H1 (cell line): ENCODE measurements at regions not wholly inside any gene's neighbourhood (a gene's known extent, or its start where the extent isn't known, plus 50 kb on each side); places are given as distances from the start of the nearest gene placed in this dataset.

Source experiments
- CTCF ChIA-PET: fragments of 300-600 bp; sonication (Branson Sonifier 250); formaldehyde crosslinking; loops from one replicate; lab custom pipeline; 2021; ENCODE audit not compliant: partially characterized antibody; lab: Charles Lee
- POLR2A ChIA-PET: fragments of 300-600 bp; sonication (Branson Sonifier 250); formaldehyde crosslinking; loops from one replicate; lab custom pipeline; 2021; ENCODE audit warnings: inconsistent platforms; ENCODE audit not compliant: partially characterized antibody; lab: Charles Lee
- DNase-seq, 2 experiments: peaks; one replicate each; pipeline versions ENCODE4 v3.0.0 to v3.0.0-alpha.2; 2010 to 2022; ENCODE audit warnings: low spot score in 2 of 2, low read depth in 1 of 2, mixed read lengths in 1 of 2
- FAIRE-seq: peaks from 2 replicates; lab custom pipeline; 2011; peaks lifted over from hg19 to GRCh38; lab: Jason Lieb, UNC
- H2AFZ ChIP-seq: 2 replicates; pipeline ENCODE4 v1.8.1; 2012; ENCODE audit warnings: low read length, inconsistent platforms
- H2AK5ac ChIP-seq: 2 replicates; pipeline ENCODE4 v1.6.1; 2013; ENCODE audit warnings: low read depth, low read length
- H2BK120ac ChIP-seq: replicated peaks from 2 replicates; pipeline ENCODE3; 2013; ENCODE audit warnings: low read depth, low read length, inconsistent platforms
- H2BK12ac ChIP-seq: 2 replicates; pipeline ENCODE4 v1.6.1; 2013; ENCODE audit warnings: low read depth, low read length
- H2BK15ac ChIP-seq: 2 replicates; pipeline ENCODE4 v1.6.1; 2013; ENCODE audit warnings: low read length
- H2BK20ac ChIP-seq: 2 replicates; pipeline ENCODE4 v1.6.1; 2013; ENCODE audit warnings: low read length
- H2BK5ac ChIP-seq: 2 replicates; pipeline ENCODE4 v1.6.1; 2013; ENCODE audit warnings: low read depth, low read length
- H3K14ac ChIP-seq: 2 replicates; pipeline ENCODE4 v1.6.1; 2013; ENCODE audit warnings: inconsistent platforms; ENCODE audit not compliant: insufficient read length
- H3K18ac ChIP-seq: 2 replicates; pipeline ENCODE4 v1.6.1; 2013; ENCODE audit warnings: low read length; ENCODE audit errors: extremely low read depth
- H3K23ac ChIP-seq: 2 replicates; pipeline ENCODE4 v1.6.1; 2013; ENCODE audit warnings: inconsistent platforms; ENCODE audit not compliant: insufficient read length
- H3K23me2 ChIP-seq: 2 replicates; pipeline ENCODE4 v1.6.1; 2013; ENCODE audit warnings: low read depth, low read length
- H3K27ac ChIP-seq: 2 replicates; pipeline ENCODE4 v1.6.1; 2011; ENCODE audit warnings: low read depth, low read length, inconsistent platforms
- H3K27me3 ChIP-seq, 4 experiments: replicated peaks in 1 of 4; 1 replicate in 1 of 4; 2 replicates in 3 of 4; pipeline versions ENCODE4 v1.6.1 to v1.8.1; 2011 to 2013; ENCODE audit warnings: low read length in 3 of 4, mild to moderate bottlenecking in 3 of 4, inconsistent platforms in 2 of 4, mixed read lengths in 2 of 4, moderate library complexity in 1 of 4; ENCODE audit not compliant: control insufficient read depth in 3 of 4, insufficient read depth in 3 of 4; ENCODE audit errors: extremely low read depth in 1 of 4
- H3K36me3 ChIP-seq, 4 experiments: 2 replicates each; pipeline versions ENCODE4 v1.6.1 to v1.8.1; 2011 to 2013; ENCODE audit warnings: mild to moderate bottlenecking in 4 of 4, low read length in 3 of 4, moderate library complexity in 2 of 4, control low read depth in 1 of 4, inconsistent platforms in 1 of 4; ENCODE audit not compliant: insufficient read depth in 4 of 4, control insufficient read depth in 2 of 4
- H3K4ac ChIP-seq: replicated peaks from 2 replicates; pipeline ENCODE3; 2013; ENCODE audit warnings: low read length, low read depth, mixed read lengths, inconsistent platforms; ENCODE audit not compliant: insufficient read length
- H3K4me1 ChIP-seq, 4 experiments: replicated peaks in 1 of 4; 1 replicate in 1 of 4; 2 replicates in 3 of 4; pipeline versions ENCODE4 v1.6.1 to v1.8.1; 2011 to 2013; ENCODE audit warnings: low read length in 3 of 4, inconsistent platforms in 2 of 4, mixed read lengths in 1 of 4; ENCODE audit not compliant: insufficient read depth in 4 of 4, control insufficient read depth in 3 of 4
- H3K4me2 ChIP-seq, 2 experiments: 2 replicates each; pipeline versions ENCODE4 v1.6.1 to v1.8.1; 2011 to 2013; ENCODE audit warnings: low read depth in 2 of 2, low read length in 2 of 2, control low read depth in 1 of 2, inconsistent platforms in 1 of 2, mild to moderate bottlenecking in 1 of 2; ENCODE audit not compliant: insufficient read depth in 1 of 2
- H3K4me3 ChIP-seq, 4 experiments: fragments of 200-600, 300-600 bp in 1 of 4; sonication (generic), shearing (Covaris generic), sonication (Bioruptor Twin) in 1 of 4; 2 replicates each; pipeline versions ENCODE4 v1.5.1 to v1.8.1; 2011 to 2016; ENCODE audit warnings: low read length in 4 of 4, low read depth in 3 of 4, control low read depth in 2 of 4, inconsistent platforms in 2 of 4, mild to moderate bottlenecking in 2 of 4, mixed read lengths in 1 of 4, moderate library complexity in 1 of 4; ENCODE audit not compliant: insufficient read depth in 2 of 4; ENCODE audit errors: extremely low read depth in 1 of 4
- H3K56ac ChIP-seq: replicated peaks from 2 replicates; pipeline ENCODE3; 2013; ENCODE audit warnings: low read depth, mild to moderate bottlenecking, mixed read lengths, low read length, inconsistent platforms; ENCODE audit not compliant: insufficient read length
- H3K79me1 ChIP-seq: 2 replicates; pipeline ENCODE4 v1.6.1; 2013; ENCODE audit warnings: low read depth, low read length, control low read depth
- H3K79me2 ChIP-seq, 2 experiments: 2 replicates each; pipeline versions ENCODE4 v1.6.1 to v1.8.1; 2012 to 2013; ENCODE audit warnings: low read length in 2 of 2, mild to moderate bottlenecking in 2 of 2, inconsistent platforms in 1 of 2; ENCODE audit not compliant: insufficient read depth in 2 of 2, control insufficient read depth in 1 of 2
- H3K9ac ChIP-seq, 4 experiments: replicated peaks in 1 of 4; 1 replicate in 1 of 4; 2 replicates in 3 of 4; pipeline versions ENCODE4 v1.6.1 to v1.8.1; 2011 to 2013; ENCODE audit warnings: low read depth in 3 of 4, low read length in 3 of 4, control low read depth in 2 of 4, mild to moderate bottlenecking in 2 of 4, moderate library complexity in 2 of 4, inconsistent platforms in 1 of 4; ENCODE audit errors: extremely low read depth in 1 of 4
- H3K9me3 ChIP-seq, 2 experiments: 2 replicates each; pipeline versions ENCODE4 v1.6.1 to v1.8.1; 2012 to 2013; ENCODE audit warnings: mild to moderate bottlenecking in 2 of 2, moderate library complexity in 2 of 2, control low read depth in 1 of 2, inconsistent platforms in 1 of 2, low read depth in 1 of 2, low read length in 1 of 2, mixed read lengths in 1 of 2; ENCODE audit not compliant: insufficient read depth in 2 of 2
- H4K20me1 ChIP-seq, 2 experiments: replicated peaks in 1 of 2; 2 replicates each; pipeline versions ENCODE3 to v1.8.1; 2011 to 2013; ENCODE audit warnings: inconsistent platforms in 2 of 2, low read length in 2 of 2, mild to moderate bottlenecking in 1 of 2; ENCODE audit not compliant: insufficient read depth in 2 of 2, control insufficient read depth in 1 of 2
- H4K5ac ChIP-seq: 2 replicates; pipeline ENCODE4 v1.6.1; 2013; ENCODE audit warnings: low read length, low read depth, mixed read lengths, inconsistent platforms; ENCODE audit not compliant: insufficient read length
- H4K8ac ChIP-seq: 2 replicates; pipeline ENCODE4 v1.8.0; 2013; ENCODE audit warnings: mild to moderate bottlenecking, moderate library complexity, low read length, inconsistent platforms; ENCODE audit not compliant: insufficient read depth; ENCODE audit errors: extremely low read depth
- H4K91ac ChIP-seq: replicated peaks from 2 replicates; pipeline ENCODE3; 2013; ENCODE audit warnings: low read length, mixed read lengths, inconsistent platforms; ENCODE audit not compliant: insufficient read length
- ASH2L ChIP-seq: fragments of 200-600, 300-600 bp; sonication (generic); IDR thresholded peaks from one replicate; pipeline ENCODE4 v1.7.1; 2017; ENCODE audit warnings: low read length
- BACH1 ChIP-seq: IDR thresholded peaks from 2 replicates; pipeline ENCODE4 v1.6.1; 2012; ENCODE audit warnings: low read length, improper control_type of control experiment
- CBX5 ChIP-seq: fragments of 300-800, 300-1000 bp; sonication (generic); IDR thresholded peaks from 2 replicates; pipeline ENCODE4 v1.7.1; 2016; ENCODE audit warnings: antibody characterized with exemption, low read length, low read depth
- CEBPB ChIP-seq: IDR thresholded peaks from 2 replicates; pipeline ENCODE4 v1.6.1; 2012; ENCODE audit warnings: low read depth, low read length
- EZH2 ChIP-seq: fragments of 200-600 bp; sonication (generic); IDR thresholded peaks from 2 replicates; pipeline ENCODE4 v1.7.1; 2012; ENCODE audit warnings: low read depth, mild to moderate bottlenecking, moderate library complexity, low read length, inconsistent platforms; ENCODE audit not compliant: severe bottlenecking
- GABPA ChIP-seq: IDR thresholded peaks from 2 replicates; pipeline ENCODE4 v1.6.1; 2011; ENCODE audit warnings: mild to moderate bottlenecking, low read length, moderate library complexity, borderline replicate concordance; ENCODE audit not compliant: insufficient read depth
- GTF2F1 ChIP-seq: IDR thresholded peaks from 2 replicates; pipeline ENCODE4 v1.6.1; 2012; ENCODE audit warnings: low read depth, low read length, improper control_type of control experiment, borderline replicate concordance
- KDM1A ChIP-seq: fragments of 200-600, 300-600 bp; sonication (generic); IDR thresholded peaks from 2 replicates; pipeline ENCODE4 v1.7.1; 2016; ENCODE audit warnings: mild to moderate bottlenecking, low read length, borderline replicate concordance
- MAX ChIP-seq: IDR thresholded peaks from 2 replicates; pipeline ENCODE4 v1.6.1; 2012; ENCODE audit warnings: inconsistent platforms
- SAP30 ChIP-seq: fragments of 300-600 bp; sonication (generic); IDR thresholded peaks from 2 replicates; pipeline ENCODE4 v1.7.1; 2012; ENCODE audit warnings: low read length, moderate library complexity, mild to moderate bottlenecking, inconsistent platforms; ENCODE audit not compliant: insufficient read depth, insufficient replicate concordance
- SIN3A ChIP-seq, 2 experiments: IDR thresholded peaks in 1 of 2; conservative IDR thresholded peaks in 1 of 2; 2 replicates each; pipeline ENCODE4 v1.6.1; 2011 to 2012; ENCODE audit warnings: low read length in 2 of 2, improper control_type of control experiment in 1 of 2, low read depth in 1 of 2, mild to moderate bottlenecking in 1 of 2
- TEAD4 ChIP-seq: IDR thresholded peaks from 2 replicates; pipeline ENCODE4 v1.6.1; 2012; ENCODE audit warnings: low read depth, low read length, inconsistent platforms, mixed read lengths
- WGBS, 2 experiments: shearing (Covaris generic) in 1 of 2; methylation state at CpG; one replicate each; pipeline versions ENCODE4 v1.1.6 to v1.1.7; 2013 to 2015; ENCODE audit warnings: low lambda C conversion rate in 2 of 2, mixed read lengths in 2 of 2, inconsistent platforms in 1 of 2, low coverage in 1 of 2, missing lambda C conversion rate in 1 of 2; ENCODE audit not compliant: insufficient replicate concordance in 2 of 2, insufficient coverage in 1 of 2, insufficient read length in 1 of 2; ENCODE audit errors: extremely low coverage in 1 of 2, missing lambda C conversion rate in 1 of 2; 5-methylcytosine and 5-hydroxymethylcytosine counted together

GRCh38 chr9:115403753-115404152 is 285.8 kb upstream of the TNC start:
- no peak overlapping the region for H3K4me2 ChIP-seq
- no peak for DNase-seq
- H3K27ac ChIP-seq: no peak overlapping the region
- no peak overlapping the region for H2BK20ac ChIP-seq
- no peak overlapping the region for H4K5ac ChIP-seq
- no peaks in the 10 kb centered on the region for H3K23me2 ChIP-seq
- no peak overlapping the region for H3K4ac ChIP-seq
- WGBS, 2 experiments: 88 to 89% methylated on average over 1 of the region's 1 CpG
- no peak overlapping the region for H2AK5ac ChIP-seq
- CTCF ChIA-PET: no interaction called here
- H3K36me3 ChIP-seq: no peaks in the 10 kb centered on the region
- no peak overlapping the region for H3K4me3 ChIP-seq
- POLR2A ChIA-PET: no interaction called here
- no peak overlapping the region for H2BK15ac ChIP-seq
- H2BK12ac ChIP-seq: no peak overlapping the region
- H2AFZ ChIP-seq: no peak overlapping the region
- H3K18ac ChIP-seq: no peak overlapping the region
- no peak for TF ChIP-seq TEAD4
- no peak for TF ChIP-seq BACH1
- no peak for TF ChIP-seq EZH2
- no peak for TF ChIP-seq MAX
- no peak for TF ChIP-seq GABPA
- TF ChIP-seq ASH2L: no peak
- no peak for TF ChIP-seq KDM1A
- TF ChIP-seq CBX5: no peak
- no peak for TF ChIP-seq GTF2F1
- no peak for TF ChIP-seq SIN3A (conservative IDR thresholded peaks at IDR 0.05 in 1 of 2, IDR thresholded peaks at IDR 0.05 in 1 of 2; ENCODE audit: low read depth in 1 of 2, low read length in 2 of 2)
- no peak for TF ChIP-seq SAP30
- TF ChIP-seq CEBPB: no peak
- no peak overlapping the region for H3K56ac ChIP-seq
- H2BK5ac ChIP-seq: no peak overlapping the region
- H4K20me1 ChIP-seq: no peaks in the 10 kb centered on the region
- no peak overlapping the region for H4K91ac ChIP-seq
- FAIRE-seq: no peak
- H4K8ac ChIP-seq: no peak overlapping the region
- no peak overlapping the region for H3K14ac ChIP-seq
- no peak overlapping the region for H3K23ac ChIP-seq
- H3K27me3 ChIP-seq: no peaks in the 10 kb centered on the region
- peaks cover 0 to 6% (median 0%) of the 10 kb centered on the region in 4 experiments; a peak in 1 of 7 replicates for H3K4me1 ChIP-seq
- H3K9me3 ChIP-seq: no peaks in the 10 kb centered on the region
- no peaks in the 10 kb centered on the region for H3K79me2 ChIP-seq
- no peaks in the 10 kb centered on the region for H3K79me1 ChIP-seq
- no peak overlapping the region for H3K9ac ChIP-seq
- H2BK120ac ChIP-seq: no peak overlapping the region
